Hippocampal formation (tissue), 2 donors: ENCODE measurements at regions not wholly inside any gene's neighbourhood (a gene's known extent, or its start where the extent isn't known, plus 50 kb on each side); places are given as distances from the start of the nearest gene placed in this dataset.

Source experiments
- DNase-seq, 2 donors: peaks; one replicate each; lab custom pipeline; 2025; lab: John Stamatoyannopoulos, UW

- DNase-seq = no peak
These were observed 558.7 kb upstream of the LRRTM1 start for GRCh38 chr2:80863147-80863714.

- no peak for DNase-seq
These were observed 554.4 kb upstream of the LRRTM1 start for GRCh38 chr2:80858965-80859364.

DNA sequence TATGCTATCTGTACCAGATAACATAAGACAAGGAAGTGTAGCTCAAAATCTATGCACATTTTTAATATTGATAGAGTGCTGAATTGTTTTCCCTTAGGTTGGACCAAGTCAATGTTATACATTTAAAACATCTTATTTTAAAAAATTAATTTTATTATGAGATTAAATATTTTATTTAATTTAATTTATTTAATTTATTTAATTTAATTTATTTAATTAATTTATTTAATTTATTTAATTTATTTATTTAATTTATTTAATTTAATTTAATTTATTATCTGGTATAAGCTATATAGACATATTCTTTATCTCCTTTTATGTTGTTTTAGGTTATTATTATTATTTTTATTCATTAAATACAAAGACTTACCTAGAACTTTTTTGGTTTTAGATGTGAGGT is 551.7 kb upstream of the LRRTM1 start:
- DNase-seq = no peak

DNA sequence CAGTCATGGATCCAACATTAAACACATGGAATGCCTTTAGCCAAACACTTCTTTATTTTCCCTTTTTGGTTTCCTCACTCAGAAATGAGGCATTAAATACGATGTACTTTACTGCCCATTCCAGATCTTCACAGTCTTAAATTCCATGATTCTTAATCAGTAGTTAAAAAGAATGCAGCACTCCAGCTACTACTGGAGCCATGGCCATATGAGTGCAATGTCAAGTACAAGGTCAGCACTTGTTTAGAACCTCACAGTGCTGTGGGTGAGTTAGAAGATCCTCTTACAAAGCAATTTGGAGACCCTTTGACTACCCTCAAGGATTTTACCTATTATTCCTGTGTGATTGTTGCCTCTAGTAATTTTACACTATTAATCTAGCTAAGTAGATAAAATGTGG is 550.3 kb upstream of the LRRTM1 start:
- no peak for DNase-seq

- no peak for DNase-seq
These were observed 548.2 kb upstream of the LRRTM1 start for GRCh38 chr2:80852808-80853139.

DNA sequence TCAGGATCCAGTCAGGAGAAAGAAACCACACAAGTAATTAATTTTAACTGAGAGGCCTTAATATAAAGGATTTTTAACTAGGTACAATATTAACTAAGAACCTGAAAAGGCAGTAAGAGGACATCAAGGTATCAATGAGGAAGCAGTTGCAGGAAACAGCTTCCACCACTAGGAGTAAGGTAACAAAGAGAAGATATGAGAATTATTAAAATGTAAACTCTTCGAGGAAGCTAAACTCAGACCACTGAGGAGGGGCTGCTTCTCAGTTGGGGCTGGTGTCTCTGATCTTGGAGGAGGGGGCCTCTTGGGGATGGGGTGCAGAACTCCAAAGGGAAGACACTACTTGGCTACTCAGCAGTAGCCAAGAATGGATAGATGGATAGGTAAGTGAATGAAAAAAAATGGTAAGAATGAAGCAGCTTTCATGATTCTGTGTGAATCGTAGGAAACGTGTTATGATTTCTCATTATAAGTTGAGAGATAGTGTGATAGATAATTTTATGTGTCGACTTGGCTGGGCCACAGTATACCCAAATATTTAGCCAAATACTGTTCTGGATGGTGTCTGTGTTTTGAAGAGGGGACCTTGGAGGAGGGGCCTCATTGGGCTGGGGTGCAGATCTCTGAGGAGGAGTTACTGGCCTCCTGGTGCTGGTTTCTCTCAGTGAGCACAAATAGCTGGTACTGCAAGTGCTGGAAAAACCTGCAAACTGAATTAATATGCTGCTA is 547.7 kb upstream of the LRRTM1 start:
- no peak for DNase-seq

GRCh38 chr2:80830891-80831290 is 526.3 kb upstream of the LRRTM1 start:
- no peak for DNase-seq

GRCh38 chr2:80822999-80823398 is 518.4 kb upstream of the LRRTM1 start:
- no peak for DNase-seq

- DNase-seq = no peak
These were observed 510.7 kb upstream of the LRRTM1 start for GRCh38 chr2:80815259-80815658.

- no peak for DNase-seq
These were observed 482.0 kb upstream of the LRRTM1 start for GRCh38 chr2:80786584-80786983.

DNA sequence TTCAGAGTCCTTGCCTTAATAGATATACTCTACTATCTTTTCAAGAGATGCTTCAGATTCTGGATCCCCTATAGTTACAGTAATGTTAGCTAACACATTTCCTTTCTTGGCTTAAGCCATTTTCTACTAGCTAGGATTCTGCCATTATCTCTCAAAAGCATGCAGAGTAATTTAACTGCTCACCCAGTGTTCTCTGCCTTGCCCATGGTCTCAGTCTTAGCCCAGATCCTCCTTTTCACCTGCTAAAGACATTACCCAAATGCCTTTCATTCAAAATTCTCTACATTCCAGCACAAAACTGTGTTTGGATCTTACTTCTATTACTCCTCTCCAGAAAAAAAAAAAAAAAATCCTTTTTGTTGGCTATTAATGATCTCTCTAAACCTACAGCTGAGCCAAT is 474.2 kb upstream of the LRRTM1 start:
- no peak for DNase-seq

DNA sequence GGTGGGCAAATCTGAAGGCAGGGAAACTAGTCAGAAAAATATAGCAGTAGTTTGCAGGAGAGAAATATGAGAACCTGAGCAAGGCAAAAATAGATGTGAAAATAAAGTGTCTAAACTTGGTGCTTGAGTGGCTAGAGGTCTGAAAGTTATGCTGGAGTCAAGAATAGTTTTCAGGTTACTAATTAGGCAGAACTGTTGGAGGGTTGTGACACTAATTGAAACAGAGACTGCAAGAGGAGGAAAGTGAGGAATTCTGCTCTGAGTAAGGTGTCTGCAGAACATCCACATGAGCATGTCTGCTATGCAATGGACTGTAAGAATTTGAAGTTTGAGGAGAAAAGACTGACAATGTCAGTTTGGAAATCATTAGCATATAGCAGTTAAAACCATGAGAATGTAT is 444.0 kb upstream of the LRRTM1 start:
- DNase-seq = no peak

- DNase-seq = no peak
These were observed 432.5 kb upstream of the LRRTM1 start for GRCh38 chr2:80737047-80737446.

- no peak for DNase-seq
These were observed 420.4 kb upstream of the LRRTM1 start for GRCh38 chr2:80725001-80725400.

DNA sequence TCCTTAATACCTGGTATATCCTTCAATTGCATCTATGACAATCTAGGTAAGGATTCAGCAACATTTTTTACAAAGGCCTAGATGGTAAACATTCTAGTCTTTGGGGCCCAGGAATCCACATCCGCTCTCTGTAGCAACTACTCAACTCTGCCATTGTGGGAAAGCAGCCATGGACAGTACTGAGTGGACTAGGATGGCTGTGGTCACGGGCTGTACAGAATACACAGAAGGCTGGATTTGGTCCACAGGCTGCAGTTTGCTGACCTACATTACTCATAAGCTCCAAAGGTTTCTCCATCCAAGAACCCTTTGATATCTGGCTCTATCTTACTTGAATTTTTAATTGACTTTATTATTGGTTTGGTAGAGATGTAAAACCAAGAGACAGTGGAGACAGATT is 418.3 kb upstream of the LRRTM1 start:
- no peak for DNase-seq

- no peak for DNase-seq
These were observed 415.1 kb upstream of the LRRTM1 start for GRCh38 chr2:80719607-80720006.

DNA sequence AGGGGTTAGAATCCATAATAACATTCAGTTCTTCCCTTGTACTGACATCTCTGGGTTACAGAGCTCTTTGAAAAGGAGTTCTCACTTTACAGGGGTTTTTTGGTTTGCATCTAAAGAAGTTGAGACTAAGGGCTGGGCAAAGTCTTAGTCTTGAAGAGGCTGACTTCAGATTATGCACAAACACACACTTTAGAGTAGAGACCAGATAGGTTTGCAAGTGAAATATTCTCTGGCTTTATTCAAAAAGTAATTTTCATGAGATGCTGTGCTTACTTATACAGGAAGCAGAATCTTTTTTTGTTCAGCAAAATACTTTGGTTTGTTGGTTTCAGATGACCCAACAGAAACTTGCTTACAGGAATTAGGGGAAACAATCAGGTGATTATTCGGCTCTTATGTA is 410.9 kb upstream of the LRRTM1 start:
- DNase-seq = no peak

DNA sequence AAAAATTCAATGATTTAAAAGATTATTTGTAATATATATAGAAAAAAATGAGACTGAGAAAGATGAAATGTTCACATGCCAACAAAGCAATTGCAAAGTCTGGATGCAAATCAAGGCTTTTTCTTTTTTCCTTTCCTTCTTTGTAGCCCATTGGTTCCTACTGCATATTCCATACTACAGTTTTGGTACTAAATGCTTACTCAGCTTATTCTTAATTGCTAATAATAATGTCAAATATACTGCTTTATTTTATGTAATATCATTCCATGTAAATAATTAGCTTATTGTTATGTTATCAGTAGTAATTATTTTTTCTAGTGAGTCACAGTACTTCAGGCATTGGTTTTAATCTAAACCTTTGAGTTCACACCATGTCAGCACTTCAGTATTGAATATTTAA is 407.4 kb upstream of the LRRTM1 start:
- DNase-seq = no peak

- DNase-seq = no peak
These were observed 402.4 kb upstream of the LRRTM1 start for GRCh38 chr2:80706951-80707350.

DNA sequence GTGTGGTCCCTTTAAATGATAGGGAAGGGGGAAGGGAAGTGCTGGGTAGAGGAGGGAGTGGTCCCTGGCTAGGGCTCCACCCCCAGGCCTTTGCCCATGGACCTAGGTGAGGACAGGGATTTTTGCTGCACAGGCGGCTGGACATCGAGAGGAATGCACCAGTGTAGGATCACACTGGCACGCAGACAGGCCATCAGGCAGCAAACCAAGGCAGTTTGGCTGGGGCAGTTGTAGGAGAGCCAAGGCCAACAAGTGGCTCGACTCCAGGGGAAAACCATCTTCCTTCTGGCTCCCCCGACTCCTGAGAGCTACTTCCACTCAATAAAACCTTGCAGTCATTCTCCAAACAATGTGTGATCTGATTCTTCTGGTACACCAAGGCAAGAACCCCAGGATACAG is 402.0 kb upstream of the LRRTM1 start:
- DNase-seq = no peak

GRCh38 chr2:80703532-80703931 is 399.0 kb upstream of the LRRTM1 start:
- DNase-seq = no peak

- DNase-seq = no peak
These were observed 396.4 kb upstream of the LRRTM1 start for GRCh38 chr2:80700961-80701360.
